ENCODE measurements at regions not wholly inside any gene's neighbourhood (a gene's known extent, or its start where the extent isn't known, plus 50 kb on each side); places are given as distances from the start of the nearest gene placed in this dataset.

DNA sequence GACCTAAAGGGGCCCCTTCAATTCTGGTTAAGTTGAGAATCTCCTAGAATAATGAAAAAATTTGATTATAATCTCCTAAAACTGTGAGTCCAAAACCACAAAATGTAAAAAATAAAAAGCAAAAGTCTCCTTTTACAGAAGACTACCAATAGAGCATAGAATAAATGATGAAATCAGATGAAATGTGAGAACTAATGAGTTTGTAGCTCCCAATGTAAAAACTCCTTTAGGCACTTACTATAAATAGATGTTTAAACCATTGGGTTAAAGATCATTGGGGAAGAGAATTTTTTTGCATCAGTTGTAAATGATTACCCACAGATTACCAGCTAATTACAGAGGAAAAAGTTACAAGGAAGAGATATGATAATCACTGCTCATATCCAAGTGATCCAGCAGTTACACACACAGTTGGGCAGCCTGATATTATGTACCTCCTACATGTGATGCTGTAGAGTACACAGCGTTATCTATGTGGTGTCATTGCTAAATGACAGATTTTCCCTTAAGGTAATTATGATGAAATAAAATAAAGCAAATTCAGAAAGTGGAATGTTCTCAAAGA, 282.7 kb upstream of the SEMA3D start:
- TF ChIP-seq POLR2A (IDR thresholded peaks at IDR 0.05), result no peak
- TF ChIP-seq, protein P1, sequence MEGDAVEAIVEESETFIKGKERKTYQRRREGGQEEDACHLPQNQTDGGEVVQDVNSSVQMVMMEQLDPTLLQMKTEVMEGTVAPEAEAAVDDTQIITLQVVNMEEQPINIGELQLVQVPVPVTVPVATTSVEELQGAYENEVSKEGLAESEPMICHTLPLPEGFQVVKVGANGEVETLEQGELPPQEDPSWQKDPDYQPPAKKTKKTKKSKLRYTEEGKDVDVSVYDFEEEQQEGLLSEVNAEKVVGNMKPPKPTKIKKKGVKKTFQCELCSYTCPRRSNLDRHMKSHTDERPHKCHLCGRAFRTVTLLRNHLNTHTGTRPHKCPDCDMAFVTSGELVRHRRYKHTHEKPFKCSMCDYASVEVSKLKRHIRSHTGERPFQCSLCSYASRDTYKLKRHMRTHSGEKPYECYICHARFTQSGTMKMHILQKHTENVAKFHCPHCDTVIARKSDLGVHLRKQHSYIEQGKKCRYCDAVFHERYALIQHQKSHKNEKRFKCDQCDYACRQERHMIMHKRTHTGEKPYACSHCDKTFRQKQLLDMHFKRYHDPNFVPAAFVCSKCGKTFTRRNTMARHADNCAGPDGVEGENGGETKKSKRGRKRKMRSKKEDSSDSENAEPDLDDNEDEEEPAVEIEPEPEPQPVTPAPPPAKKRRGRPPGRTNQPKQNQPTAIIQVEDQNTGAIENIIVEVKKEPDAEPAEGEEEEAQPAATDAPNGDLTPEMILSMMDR (IDR thresholded peaks at IDR 0.05), result no peak

Data from heart left ventricle (tissue), 13 donors.